ENCODE measurements at regions not wholly inside any gene's neighbourhood (a gene's known extent, or its start where the extent isn't known, plus 50 kb on each side); places are given as distances from the start of the nearest gene placed in this dataset.

DNA sequence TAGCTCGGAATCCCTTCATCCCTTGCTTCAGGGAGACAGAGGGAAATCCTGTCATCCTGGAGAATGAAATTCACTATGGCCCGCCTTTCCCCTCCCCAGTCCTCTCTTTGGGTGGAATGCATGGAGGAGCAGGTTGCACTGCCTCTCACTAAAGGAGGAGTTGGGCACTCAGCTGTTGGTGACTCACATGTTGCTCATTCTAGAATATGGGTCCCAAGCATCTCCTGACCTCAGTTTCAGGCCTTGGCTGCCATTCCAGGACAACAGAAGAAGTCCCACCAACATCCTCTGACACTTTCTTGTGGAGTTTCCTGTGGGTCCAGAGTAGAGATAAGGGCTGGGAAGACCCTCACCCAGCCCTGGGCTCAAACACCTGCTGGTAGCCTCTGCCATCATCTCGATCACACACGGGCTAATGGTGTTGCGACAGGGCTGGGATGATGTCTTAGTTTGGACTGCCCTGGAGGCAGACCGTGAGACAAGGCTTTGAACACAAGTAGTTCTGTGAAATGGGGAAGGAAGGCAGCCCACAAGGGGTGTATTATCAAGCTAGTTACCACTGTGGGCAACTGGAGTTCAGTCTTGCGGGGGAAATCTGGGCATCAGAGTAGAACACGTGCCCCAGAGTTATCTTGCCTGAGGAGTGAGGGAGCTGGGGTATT, 52.4 kb upstream of the RNF24 start:
- no peak for DNase-seq (ENCODE audit: low read depth, low spot score)
- POLR2A ChIA-PET = interaction anchor here (0.9 kb wide), 1 partner anchor 17 kb away, joined by 3 read pairs; no protein-coding TSS in a partner anchor
- CTCF ChIA-PET = interaction anchor here (1.0 to 8.2 kb wide), 5 partner anchors 17 to 61 kb away, joined by 3 to 70 read pairs (median 4); no protein-coding TSS in a partner anchor
- no peak overlapping the region for H3K4me3 ChIP-seq (ENCODE audit: low read depth, low read length)
- TF ChIP-seq, protein P1, sequence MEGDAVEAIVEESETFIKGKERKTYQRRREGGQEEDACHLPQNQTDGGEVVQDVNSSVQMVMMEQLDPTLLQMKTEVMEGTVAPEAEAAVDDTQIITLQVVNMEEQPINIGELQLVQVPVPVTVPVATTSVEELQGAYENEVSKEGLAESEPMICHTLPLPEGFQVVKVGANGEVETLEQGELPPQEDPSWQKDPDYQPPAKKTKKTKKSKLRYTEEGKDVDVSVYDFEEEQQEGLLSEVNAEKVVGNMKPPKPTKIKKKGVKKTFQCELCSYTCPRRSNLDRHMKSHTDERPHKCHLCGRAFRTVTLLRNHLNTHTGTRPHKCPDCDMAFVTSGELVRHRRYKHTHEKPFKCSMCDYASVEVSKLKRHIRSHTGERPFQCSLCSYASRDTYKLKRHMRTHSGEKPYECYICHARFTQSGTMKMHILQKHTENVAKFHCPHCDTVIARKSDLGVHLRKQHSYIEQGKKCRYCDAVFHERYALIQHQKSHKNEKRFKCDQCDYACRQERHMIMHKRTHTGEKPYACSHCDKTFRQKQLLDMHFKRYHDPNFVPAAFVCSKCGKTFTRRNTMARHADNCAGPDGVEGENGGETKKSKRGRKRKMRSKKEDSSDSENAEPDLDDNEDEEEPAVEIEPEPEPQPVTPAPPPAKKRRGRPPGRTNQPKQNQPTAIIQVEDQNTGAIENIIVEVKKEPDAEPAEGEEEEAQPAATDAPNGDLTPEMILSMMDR (IDR thresholded peaks at IDR 0.05; ENCODE audit: insufficient read depth, low read length, missing control alignments) = no peak

DNA sequence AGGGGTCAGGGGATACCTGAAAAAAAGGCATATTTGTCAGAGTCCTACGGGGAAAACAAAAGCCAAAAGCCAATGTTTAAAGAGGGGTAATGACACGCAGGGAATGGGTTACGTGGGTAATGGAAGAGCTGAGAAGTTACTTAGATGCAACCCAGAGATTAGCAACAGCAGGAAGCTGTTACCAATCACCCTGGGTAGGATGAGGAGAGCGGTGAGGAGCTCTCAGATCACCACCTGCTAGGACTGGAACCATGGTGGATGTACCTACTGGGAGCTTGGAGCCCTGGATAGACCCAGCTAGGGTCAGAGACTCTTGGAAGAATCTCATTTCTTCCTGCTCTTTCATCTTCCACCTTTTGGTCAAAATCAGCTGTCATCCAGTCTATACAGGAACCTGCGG, 51.2 kb upstream of the RNF24 start:
- TF ChIP-seq, protein P1 (IDR thresholded peaks at IDR 0.05; ENCODE audit: insufficient read depth, low read length, missing control alignments) = no peak
- DNase-seq (ENCODE audit: low read depth, low spot score) = no peak
- CTCF ChIA-PET = interaction anchor here (0.8 to 2.9 kb wide), 6 partner anchors 16 to 53 kb away, joined by 3 to 9 read pairs (median 4); no protein-coding TSS in a partner anchor
- no peak overlapping the region for H3K4me3 ChIP-seq (ENCODE audit: low read depth, low read length)
- POLR2A ChIA-PET = no interaction called here

GRCh38 chr20:4065391-4065844, 50.1 kb upstream of the RNF24 start:
- CTCF ChIA-PET = interaction anchor here (0.6 kb wide), 1 partner anchor 55 kb away, joined by 3 read pairs; no protein-coding TSS in a partner anchor
- no peak overlapping the region for H3K4me3 ChIP-seq (ENCODE audit: low read depth, low read length)
- TF ChIP-seq, protein P1 (IDR thresholded peaks at IDR 0.05; ENCODE audit: insufficient read depth, low read length, missing control alignments) = no peak
- POLR2A ChIA-PET = no interaction called here
- peak; percentile 80 for DNase-seq (ENCODE audit: low read depth, low spot score)
